ENCODE measurements at regions not wholly inside any gene's neighbourhood (a gene's known extent, or its start where the extent isn't known, plus 50 kb on each side); places are given as distances from the start of the nearest gene placed in this dataset.

DNA sequence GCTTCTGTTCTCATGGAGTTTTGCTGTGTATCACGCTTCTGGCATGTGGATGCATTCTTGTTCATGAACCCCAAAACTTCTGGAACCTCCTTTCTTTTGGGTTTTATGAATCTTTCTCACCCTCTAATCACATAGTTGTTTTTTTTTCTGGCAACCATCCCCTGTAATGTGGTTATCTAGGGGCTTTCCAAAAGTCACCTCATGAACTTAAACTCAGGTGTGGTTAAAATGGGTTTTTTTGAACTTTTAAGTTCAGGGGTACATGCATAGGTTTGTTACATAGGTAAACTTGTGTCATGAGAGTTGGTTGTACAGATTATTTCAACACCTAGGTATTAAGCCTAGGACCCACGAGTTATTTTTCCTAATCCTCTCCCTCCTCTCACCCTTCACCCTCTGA lies 1099.4 kb upstream of the SLIT2 start:
- TF ChIP-seq SIN3A (IDR thresholded peaks at IDR 0.05; ENCODE audit: borderline replicate concordance, insufficient read depth, low read length) (no peak), FOXP2 (optimal IDR thresholded peaks at IDR 0.05; ENCODE audit: borderline replicate concordance, extremely low read depth, extremely low read length, insufficient read depth) (no peak), POLR2AphosphoS5 (IDR thresholded peaks at IDR 0.05; ENCODE audit: low read depth, low read length) (no peak), TAF1 (IDR thresholded peaks at IDR 0.05; ENCODE audit: borderline replicate concordance, insufficient read depth, low read length) (no peak)
- TF ChIP-seq, protein P1, sequence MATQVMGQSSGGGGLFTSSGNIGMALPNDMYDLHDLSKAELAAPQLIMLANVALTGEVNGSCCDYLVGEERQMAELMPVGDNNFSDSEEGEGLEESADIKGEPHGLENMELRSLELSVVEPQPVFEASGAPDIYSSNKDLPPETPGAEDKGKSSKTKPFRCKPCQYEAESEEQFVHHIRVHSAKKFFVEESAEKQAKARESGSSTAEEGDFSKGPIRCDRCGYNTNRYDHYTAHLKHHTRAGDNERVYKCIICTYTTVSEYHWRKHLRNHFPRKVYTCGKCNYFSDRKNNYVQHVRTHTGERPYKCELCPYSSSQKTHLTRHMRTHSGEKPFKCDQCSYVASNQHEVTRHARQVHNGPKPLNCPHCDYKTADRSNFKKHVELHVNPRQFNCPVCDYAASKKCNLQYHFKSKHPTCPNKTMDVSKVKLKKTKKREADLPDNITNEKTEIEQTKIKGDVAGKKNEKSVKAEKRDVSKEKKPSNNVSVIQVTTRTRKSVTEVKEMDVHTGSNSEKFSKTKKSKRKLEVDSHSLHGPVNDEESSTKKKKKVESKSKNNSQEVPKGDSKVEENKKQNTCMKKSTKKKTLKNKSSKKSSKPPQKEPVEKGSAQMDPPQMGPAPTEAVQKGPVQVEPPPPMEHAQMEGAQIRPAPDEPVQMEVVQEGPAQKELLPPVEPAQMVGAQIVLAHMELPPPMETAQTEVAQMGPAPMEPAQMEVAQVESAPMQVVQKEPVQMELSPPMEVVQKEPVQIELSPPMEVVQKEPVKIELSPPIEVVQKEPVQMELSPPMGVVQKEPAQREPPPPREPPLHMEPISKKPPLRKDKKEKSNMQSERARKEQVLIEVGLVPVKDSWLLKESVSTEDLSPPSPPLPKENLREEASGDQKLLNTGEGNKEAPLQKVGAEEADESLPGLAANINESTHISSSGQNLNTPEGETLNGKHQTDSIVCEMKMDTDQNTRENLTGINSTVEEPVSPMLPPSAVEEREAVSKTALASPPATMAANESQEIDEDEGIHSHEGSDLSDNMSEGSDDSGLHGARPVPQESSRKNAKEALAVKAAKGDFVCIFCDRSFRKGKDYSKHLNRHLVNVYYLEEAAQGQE (IDR thresholded peaks at IDR 0.05; ENCODE audit: insufficient read depth in 1 of 2, low read depth in 2 of 2, low read length in 2 of 2), result no peak

DNA sequence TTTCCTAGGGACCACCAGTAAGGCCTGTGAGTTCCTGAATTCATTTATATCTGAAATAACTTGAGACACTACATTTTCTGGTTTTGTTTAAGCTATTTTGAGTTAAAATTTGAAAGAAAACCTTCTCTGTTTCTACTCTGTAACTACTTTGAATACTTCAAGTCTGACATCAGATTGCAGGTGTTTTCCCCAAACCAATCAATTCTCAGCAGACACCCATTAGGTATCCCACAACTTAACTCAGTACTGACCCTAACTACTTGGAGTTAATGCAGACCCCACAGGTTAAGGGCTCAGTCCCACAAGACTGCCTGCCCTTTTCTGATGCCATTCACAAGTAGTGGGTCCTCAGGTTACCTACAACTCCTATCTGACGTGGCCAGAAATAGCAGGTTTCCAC lies 1100.0 kb upstream of the SLIT2 start:
- TF ChIP-seq POLR2AphosphoS5 (IDR thresholded peaks at IDR 0.05; ENCODE audit: low read depth, low read length), result no peak
- no peak for TF ChIP-seq FOXP2 (optimal IDR thresholded peaks at IDR 0.05; ENCODE audit: borderline replicate concordance, extremely low read depth, extremely low read length, insufficient read depth)
- no peak for TF ChIP-seq TAF1 (IDR thresholded peaks at IDR 0.05; ENCODE audit: borderline replicate concordance, insufficient read depth, low read length)
- no peak for TF ChIP-seq SIN3A (IDR thresholded peaks at IDR 0.05; ENCODE audit: borderline replicate concordance, insufficient read depth, low read length)
- TF ChIP-seq, protein P1 (IDR thresholded peaks at IDR 0.05; ENCODE audit: insufficient read depth in 1 of 2, low read depth in 2 of 2, low read length in 2 of 2), result no peak

DNA sequence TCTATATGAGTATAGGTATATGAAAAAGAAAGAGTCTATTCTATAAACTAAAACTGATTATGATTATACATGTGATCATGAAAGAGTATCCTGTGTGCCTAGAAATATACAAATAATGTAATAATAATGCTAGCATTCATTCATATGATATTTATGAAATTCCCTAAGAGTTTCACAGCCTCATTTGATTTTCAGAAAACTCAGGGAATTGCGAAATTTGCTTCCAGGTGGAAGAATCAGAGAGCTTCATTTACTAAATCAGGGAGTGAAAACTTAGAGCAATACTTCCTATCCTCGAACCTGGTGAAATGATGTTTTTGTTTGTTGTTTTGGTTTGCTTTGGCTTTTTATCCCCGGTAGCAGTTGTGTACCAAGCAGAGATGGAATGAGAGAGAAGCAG lies 1105.7 kb upstream of the SLIT2 start:
- TF ChIP-seq, protein P1 (IDR thresholded peaks at IDR 0.05; ENCODE audit: insufficient read depth in 1 of 2, low read depth in 2 of 2, low read length in 2 of 2), result no peak
- TF ChIP-seq SIN3A (IDR thresholded peaks at IDR 0.05; ENCODE audit: borderline replicate concordance, insufficient read depth, low read length), result no peak
- no peak for TF ChIP-seq TAF1 (IDR thresholded peaks at IDR 0.05; ENCODE audit: borderline replicate concordance, insufficient read depth, low read length)
- no peak for TF ChIP-seq POLR2AphosphoS5 (IDR thresholded peaks at IDR 0.05; ENCODE audit: low read depth, low read length)
- no peak for TF ChIP-seq FOXP2 (optimal IDR thresholded peaks at IDR 0.05; ENCODE audit: borderline replicate concordance, extremely low read depth, extremely low read length, insufficient read depth)

DNA sequence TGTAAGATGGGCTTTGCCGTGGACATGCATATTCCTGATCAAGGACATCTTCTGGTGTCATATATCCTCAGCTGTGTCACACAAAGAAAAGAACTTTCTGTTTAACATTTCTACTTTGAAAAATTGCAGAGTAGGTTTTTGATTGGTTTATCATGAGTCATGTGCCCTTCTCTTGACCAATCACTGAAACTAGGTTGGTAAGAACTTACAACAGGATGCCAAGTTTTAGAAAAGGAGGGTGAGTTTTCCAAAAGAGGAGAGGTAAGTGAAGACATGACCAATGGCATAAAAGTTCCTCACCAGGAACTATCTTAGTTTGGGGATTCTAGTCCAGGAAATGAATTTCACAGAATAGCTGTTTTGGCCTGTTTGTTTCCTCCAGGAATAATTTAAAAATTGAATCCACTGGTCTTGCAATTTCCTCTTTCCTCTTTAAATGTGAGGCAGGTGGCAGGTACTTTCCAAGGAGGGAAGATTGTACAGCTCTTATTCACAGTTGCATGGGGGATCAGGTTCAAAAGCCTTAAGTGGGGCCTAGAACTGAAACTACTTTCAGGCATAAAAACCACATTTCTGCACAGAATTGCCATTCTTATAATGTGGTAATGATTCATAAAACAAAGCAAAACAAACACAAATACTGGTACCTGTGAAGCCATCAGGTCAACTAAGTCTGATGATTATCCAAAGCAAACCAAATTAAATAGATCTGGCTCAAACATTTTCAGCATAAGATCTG lies 1114.5 kb upstream of the LCORL start:
- TF ChIP-seq TAF1 (IDR thresholded peaks at IDR 0.05; ENCODE audit: borderline replicate concordance, insufficient read depth, low read length) (no peak), POLR2AphosphoS5 (IDR thresholded peaks at IDR 0.05; ENCODE audit: low read depth, low read length) (no peak), FOXP2 (optimal IDR thresholded peaks at IDR 0.05; ENCODE audit: borderline replicate concordance, extremely low read depth, extremely low read length, insufficient read depth) (no peak), SIN3A (IDR thresholded peaks at IDR 0.05; ENCODE audit: borderline replicate concordance, insufficient read depth, low read length) (no peak)
- TF ChIP-seq, protein P1 (IDR thresholded peaks at IDR 0.05; ENCODE audit: insufficient read depth in 1 of 2, low read depth in 2 of 2, low read length in 2 of 2), result no peak

All from PFSK-1 (cell line).